DND-41 (cell line): ENCODE measurements at regions not wholly inside any gene's neighbourhood (a gene's known extent, or its start where the extent isn't known, plus 50 kb on each side); places are given as distances from the start of the nearest gene placed in this dataset.

Experiments
- ATAC-seq: fragments of 200-7000 bp; cut with Tn5 transposase; 3 replicates; pipeline ENCODE4 v1.9.1; 2021; ENCODE audit warnings: low read depth; ENCODE audit not compliant: insufficient read depth
- DNase-seq: peaks from one replicate; pipeline ENCODE4 v3.0.0-alpha.2; 2020
- H2AFZ ChIP-seq: 2 replicates; pipeline ENCODE4 v1.6.0; 2012; ENCODE audit warnings: low read depth, low read length
- H3K27ac ChIP-seq: 2 replicates; pipeline ENCODE4 v1.5.1; 2012; ENCODE audit warnings: low read length, inconsistent platforms
- H3K27me3 ChIP-seq: fragments of 200-600 bp; sonication (generic); 2 replicates; pipeline ENCODE4 v1.6.0; 2012; ENCODE audit warnings: low read length, mild to moderate bottlenecking, inconsistent platforms; ENCODE audit not compliant: insufficient read depth, poor library complexity
- H3K36me3 ChIP-seq: 2 replicates; pipeline ENCODE4 v1.5.1; 2012; ENCODE audit warnings: low read length, inconsistent platforms; ENCODE audit not compliant: insufficient read depth
- H3K4me1 ChIP-seq: 2 replicates; pipeline ENCODE4 v1.5.1; 2012; ENCODE audit warnings: mild to moderate bottlenecking, low read length; ENCODE audit not compliant: insufficient read depth
- H3K4me2 ChIP-seq: 2 replicates; pipeline ENCODE4 v1.6.0; 2012; ENCODE audit warnings: mild to moderate bottlenecking, moderate library complexity, low read length, inconsistent platforms; ENCODE audit not compliant: insufficient read depth
- H3K4me3 ChIP-seq, 2 experiments: fragments of 200-600 bp in 1 of 2; shearing (Covaris generic) in 1 of 2; 2 replicates each; pipeline ENCODE4 v1.5.1; 2012 to 2016; ENCODE audit warnings: inconsistent platforms in 2 of 2, low read length in 2 of 2, mild to moderate bottlenecking in 2 of 2, low read depth in 1 of 2, moderate library complexity in 1 of 2
- H3K79me2 ChIP-seq: 2 replicates; pipeline ENCODE4 v1.6.0; 2012; ENCODE audit warnings: low read length, inconsistent platforms; ENCODE audit not compliant: insufficient read depth
- H3K9ac ChIP-seq: 2 replicates; pipeline ENCODE4 v1.6.0; 2012; ENCODE audit warnings: low read depth, mild to moderate bottlenecking, inconsistent platforms, low read length, moderate library complexity
- H3K9me3 ChIP-seq: 2 replicates; pipeline ENCODE4 v1.5.1; 2012; ENCODE audit warnings: low read length, moderate library complexity, mild to moderate bottlenecking, inconsistent platforms; ENCODE audit not compliant: insufficient read depth, severe bottlenecking
- H4K20me1 ChIP-seq: 2 replicates; pipeline ENCODE4 v1.6.0; 2012; ENCODE audit warnings: low read length; ENCODE audit not compliant: insufficient read depth
- EZH2 ChIP-seq: IDR thresholded peaks from 3 replicates; pipeline ENCODE4 v1.6.1; 2012; ENCODE audit warnings: borderline replicate concordance, low read depth, mild to moderate bottlenecking, moderate library complexity, low read length, inconsistent platforms; ENCODE audit not compliant: severe bottlenecking
- TF ChIP-seq, protein P1 (sequence below): IDR thresholded peaks from 2 replicates; pipeline ENCODE4 v1.5.1; 2012; ENCODE audit warnings: borderline replicate concordance, low read length, moderate library complexity, mild to moderate bottlenecking; ENCODE audit not compliant: poor library complexity, severe bottlenecking; ENCODE audit errors: extremely low read depth

DNA sequence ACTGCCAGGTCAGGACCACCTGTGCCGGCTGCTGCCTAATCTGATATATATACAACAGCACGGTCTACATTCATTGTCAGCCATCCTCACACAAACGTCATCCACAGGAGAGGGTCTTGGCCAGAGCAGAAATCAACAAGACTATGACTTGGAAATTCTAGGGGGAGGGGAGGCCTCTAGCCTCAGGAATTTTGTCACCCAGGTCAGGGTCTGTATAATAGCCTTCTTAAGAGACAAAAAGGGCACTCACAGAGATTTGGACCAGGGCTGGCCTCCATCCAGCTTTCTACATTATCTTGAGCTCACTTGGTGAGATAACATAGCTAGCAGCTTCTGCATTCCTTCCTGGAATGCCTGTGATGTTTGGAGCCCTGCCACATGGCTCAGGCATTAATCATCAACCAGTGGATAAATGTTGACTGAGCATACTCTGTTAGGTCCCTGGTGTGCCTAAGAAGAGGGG lies 50.4 kb upstream of the CTIF start:
- H3K36me3 ChIP-seq: no peaks in the 10 kb centered on the region
- DNase-seq (no peak), ATAC-seq (no peak)
- H2AFZ ChIP-seq: no peak overlapping the region
- H3K4me2 ChIP-seq: no peak overlapping the region
- no peaks in the 10 kb centered on the region for H3K9me3 ChIP-seq
- no peaks in the 10 kb centered on the region for H4K20me1 ChIP-seq
- no peak overlapping the region for H3K9ac ChIP-seq
- peaks cover 13% of the 10 kb centered on the region for H3K27me3 ChIP-seq
- no peaks in the 10 kb centered on the region for H3K79me2 ChIP-seq
- H3K4me1 ChIP-seq: no peaks in the 10 kb centered on the region
- H3K27ac ChIP-seq: no peak overlapping the region
- H3K4me3 ChIP-seq: no peak overlapping the region
- no peak for TF ChIP-seq EZH2
- TF ChIP-seq, protein P1, sequence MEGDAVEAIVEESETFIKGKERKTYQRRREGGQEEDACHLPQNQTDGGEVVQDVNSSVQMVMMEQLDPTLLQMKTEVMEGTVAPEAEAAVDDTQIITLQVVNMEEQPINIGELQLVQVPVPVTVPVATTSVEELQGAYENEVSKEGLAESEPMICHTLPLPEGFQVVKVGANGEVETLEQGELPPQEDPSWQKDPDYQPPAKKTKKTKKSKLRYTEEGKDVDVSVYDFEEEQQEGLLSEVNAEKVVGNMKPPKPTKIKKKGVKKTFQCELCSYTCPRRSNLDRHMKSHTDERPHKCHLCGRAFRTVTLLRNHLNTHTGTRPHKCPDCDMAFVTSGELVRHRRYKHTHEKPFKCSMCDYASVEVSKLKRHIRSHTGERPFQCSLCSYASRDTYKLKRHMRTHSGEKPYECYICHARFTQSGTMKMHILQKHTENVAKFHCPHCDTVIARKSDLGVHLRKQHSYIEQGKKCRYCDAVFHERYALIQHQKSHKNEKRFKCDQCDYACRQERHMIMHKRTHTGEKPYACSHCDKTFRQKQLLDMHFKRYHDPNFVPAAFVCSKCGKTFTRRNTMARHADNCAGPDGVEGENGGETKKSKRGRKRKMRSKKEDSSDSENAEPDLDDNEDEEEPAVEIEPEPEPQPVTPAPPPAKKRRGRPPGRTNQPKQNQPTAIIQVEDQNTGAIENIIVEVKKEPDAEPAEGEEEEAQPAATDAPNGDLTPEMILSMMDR: no peak

DNA sequence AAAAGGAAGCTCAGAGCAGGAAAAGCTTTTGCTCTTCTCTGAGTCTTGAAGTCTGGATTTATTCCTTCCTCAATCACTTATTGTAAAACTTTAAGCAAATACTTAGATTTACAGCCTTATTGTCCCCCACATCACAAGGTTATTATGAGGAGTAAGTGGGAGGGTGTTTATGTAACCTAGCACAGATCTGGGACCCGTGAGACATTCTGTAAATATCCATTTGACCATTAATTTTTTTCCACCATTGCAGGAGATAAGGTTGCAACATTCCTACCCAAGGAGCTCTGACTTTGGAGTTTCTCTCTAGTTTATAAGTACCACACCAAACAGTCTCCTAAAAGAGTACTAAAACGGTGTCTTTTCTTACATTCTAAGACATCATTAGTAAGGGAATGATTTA lies 52.1 kb upstream of the CTIF start:
- H3K4me2 ChIP-seq: no peak overlapping the region
- no peaks in the 10 kb centered on the region for H3K36me3 ChIP-seq
- peaks cover 14% of the 10 kb centered on the region for H3K27me3 ChIP-seq
- no peaks in the 10 kb centered on the region for H4K20me1 ChIP-seq
- H2AFZ ChIP-seq: no peak overlapping the region
- H3K9ac ChIP-seq: no peak overlapping the region
- H3K4me3 ChIP-seq: no peak overlapping the region
- no peaks in the 10 kb centered on the region for H3K4me1 ChIP-seq
- no peak for TF ChIP-seq EZH2
- no peak for ATAC-seq
- no peaks in the 10 kb centered on the region for H3K9me3 ChIP-seq
- H3K27ac ChIP-seq: no peak overlapping the region
- no peak for DNase-seq
- H3K79me2 ChIP-seq: no peaks in the 10 kb centered on the region

DNA sequence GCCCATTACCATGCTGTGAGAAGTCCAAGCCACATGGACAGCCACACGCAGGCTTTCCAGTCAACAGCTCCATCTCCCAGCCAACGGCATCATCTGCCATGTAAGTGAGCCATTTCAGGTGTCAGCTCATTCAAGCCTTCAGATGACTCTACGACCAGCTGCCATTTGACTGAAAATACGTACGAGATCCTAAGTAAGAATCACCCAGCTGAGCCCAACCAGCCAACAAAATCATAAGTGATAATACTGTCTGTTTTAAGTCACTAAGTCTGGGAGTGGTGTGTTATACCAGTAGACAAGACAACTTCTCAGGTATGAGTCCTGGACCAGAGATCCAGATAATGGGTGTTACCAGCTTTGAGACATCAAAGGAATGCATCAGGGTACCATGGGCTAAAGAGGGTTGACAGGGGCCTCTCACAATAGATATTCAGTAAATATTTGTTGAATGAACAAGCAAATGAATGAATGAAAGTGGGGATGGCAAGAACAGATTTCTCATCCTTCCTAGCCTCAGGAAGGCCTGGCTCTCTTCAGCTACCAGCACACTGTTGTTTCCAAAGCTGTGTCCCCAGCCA lies 52.9 kb upstream of the CTIF start:
- Histone ChIP-seq H4K20me1 (no peaks in the 10 kb centered on the region), H3K27ac (no peak overlapping the region), H3K4me2 (no peak overlapping the region), H3K36me3 (no peaks in the 10 kb centered on the region), H3K9me3 (no peaks in the 10 kb centered on the region), H3K79me2 (no peaks in the 10 kb centered on the region), H3K9ac (no peak overlapping the region), H2AFZ (no peak overlapping the region), H3K27me3 (peaks cover 14% of the 10 kb centered on the region), H3K4me1 (no peaks in the 10 kb centered on the region), H3K4me3 (no peak overlapping the region)
- DNase-seq: no peak
- TF ChIP-seq, protein P1: no peak
- no peak for TF ChIP-seq EZH2
- no peak for ATAC-seq

DNA sequence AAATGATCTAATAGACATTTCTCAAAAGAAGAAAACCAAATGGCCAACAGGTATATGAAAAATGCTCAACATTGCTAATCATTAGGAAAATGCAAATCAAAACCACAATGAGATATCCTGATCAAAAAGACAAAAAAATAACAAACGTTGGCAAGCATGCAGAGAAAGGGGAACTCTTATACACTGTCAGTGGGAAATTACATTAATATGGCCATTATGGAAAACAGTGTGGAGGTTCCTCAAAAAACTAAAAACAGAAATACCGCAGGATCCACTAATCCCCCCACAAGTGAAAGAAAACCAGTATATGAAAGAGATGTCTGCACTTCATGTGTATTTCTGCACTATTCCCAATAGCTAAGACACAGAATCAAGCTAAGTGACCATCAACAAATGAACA lies 57.7 kb upstream of the CTIF start:
- peaks cover 9% of the 10 kb centered on the region for H3K27me3 ChIP-seq
- TF ChIP-seq, protein P1: no peak
- no peak for TF ChIP-seq EZH2
- no peaks in the 10 kb centered on the region for H3K79me2 ChIP-seq
- H3K9me3 ChIP-seq: no peaks in the 10 kb centered on the region
- ATAC-seq (no peak), DNase-seq (no peak)
- no peak overlapping the region for H2AFZ ChIP-seq
- H3K4me2 ChIP-seq: no peak overlapping the region
- no peak overlapping the region for H3K27ac ChIP-seq
- no peaks in the 10 kb centered on the region for H3K4me1 ChIP-seq
- H4K20me1 ChIP-seq: no peaks in the 10 kb centered on the region
- no peak overlapping the region for H3K9ac ChIP-seq
- H3K36me3 ChIP-seq: no peaks in the 10 kb centered on the region
- no peak overlapping the region for H3K4me3 ChIP-seq
